ENCODE measurements at regions not wholly inside any gene's neighbourhood (a gene's known extent, or its start where the extent isn't known, plus 50 kb on each side); places are given as distances from the start of the nearest gene placed in this dataset.

DNA sequence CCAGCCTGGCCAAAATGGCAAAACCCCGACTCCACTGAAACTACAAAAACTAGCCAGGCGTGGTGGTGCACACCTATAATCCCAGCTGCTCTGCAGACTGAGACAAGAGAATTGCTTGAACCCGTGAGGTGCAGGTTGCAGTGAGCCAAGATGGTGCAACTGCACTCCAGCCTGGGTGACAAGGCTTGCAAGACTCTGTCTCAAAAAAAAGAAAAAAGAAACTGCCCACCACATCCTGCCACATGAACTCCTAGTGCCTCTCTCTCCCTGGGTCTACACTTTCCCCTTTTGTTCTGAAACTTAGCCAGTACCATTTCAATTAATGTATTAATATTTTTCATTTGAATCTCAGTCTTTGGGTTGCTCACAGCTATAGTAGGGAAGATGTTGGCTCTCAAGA, 192.2 kb upstream of the MME start:
- no peak for TF ChIP-seq POLR2AphosphoS5 (IDR thresholded peaks at IDR 0.05)
- no peak for TF ChIP-seq EP300 (IDR thresholded peaks at IDR 0.05)
- TF ChIP-seq POLR2A (IDR thresholded peaks at IDR 0.05) = no peak

All from stomach (tissue), 4 donors.